ENCODE measurements at regions not wholly inside any gene's neighbourhood (a gene's known extent, or its start where the extent isn't known, plus 50 kb on each side); places are given as distances from the start of the nearest gene placed in this dataset.
"Not testable (repeated sequence)": the region's sequence is repeated elsewhere in the genome, so short reads cannot be mapped to it uniquely, and the experiment has no call there.

DNA sequence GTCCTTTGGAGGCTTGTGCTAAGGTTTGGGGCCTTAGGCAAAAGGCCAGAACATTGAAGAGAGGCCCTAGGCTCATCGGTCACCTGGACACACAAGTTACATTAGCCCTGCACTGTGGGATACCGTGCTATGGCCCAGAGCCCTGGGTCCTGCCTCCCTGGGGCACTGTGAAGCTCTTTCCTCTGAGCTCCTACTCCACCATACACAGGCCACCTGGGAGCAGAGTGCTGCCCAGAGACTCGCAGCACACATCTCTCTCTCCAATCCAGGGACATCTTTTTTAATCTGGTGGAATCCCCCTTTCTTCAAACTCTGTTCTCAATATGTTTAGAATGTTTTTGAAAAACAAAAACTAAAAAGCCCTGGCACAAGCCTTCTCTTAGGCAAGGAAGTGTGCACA is 314.2 kb upstream of the RGS6 start:
- DNase-seq: no peak

DNA sequence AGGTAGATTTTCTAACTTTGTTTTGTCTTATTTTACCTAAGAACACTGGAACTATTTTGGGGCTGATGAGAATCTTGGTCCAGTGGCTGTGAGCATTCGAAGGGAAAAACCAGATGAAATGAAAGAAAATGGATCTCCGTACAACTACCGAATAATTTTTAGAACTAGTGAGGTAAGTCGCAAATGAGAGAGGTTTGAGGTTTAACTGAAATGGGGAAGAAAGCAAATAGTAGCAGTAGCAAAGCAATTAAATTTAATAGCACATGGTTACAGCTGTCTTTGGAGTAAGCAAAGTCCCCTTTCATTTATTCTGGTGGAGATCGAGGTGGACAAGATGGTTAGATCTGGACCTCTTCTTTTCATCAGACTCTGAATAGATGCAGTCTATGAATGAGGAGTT is 313.5 kb upstream of the RGS6 start:
- DNase-seq: no peak

DNA sequence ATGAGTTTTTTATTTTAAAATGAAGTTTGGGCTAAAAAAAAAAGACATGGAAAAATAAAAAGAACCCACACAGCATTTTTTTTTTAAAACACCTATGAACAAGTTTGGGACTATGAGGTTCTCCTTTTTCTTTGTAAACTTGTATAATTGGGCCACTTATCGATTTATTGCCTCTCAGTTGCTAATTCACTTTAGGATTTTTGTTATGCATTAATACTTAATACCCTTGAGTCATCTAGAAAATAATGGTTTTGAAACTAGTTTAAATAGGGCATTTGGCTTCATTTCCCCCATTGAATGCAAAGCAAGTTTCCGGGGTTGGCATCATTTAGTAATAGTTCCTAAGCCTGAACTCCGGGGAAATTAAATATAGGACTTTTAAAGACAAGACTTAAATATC is 312.8 kb upstream of the RGS6 start:
- no peak for DNase-seq

DNA sequence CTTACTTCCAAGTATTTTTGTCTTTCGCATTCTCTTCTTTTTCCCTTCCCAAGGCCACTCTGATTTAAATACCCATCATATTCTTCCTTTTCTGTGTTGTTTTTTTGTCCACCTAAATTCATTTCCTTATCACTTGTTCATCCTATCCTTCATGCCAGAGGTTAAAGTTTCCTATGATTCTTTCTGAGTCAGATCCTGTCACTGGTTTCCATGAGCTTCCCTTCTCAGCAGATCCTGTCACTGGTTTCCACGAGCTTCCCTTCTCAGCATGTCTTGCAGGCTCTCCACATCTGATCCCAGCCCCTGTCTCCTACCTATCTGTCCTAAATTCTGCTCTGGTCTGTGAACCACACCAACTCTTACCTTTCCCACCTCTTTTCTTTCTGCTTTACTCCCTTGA is 311.8 kb upstream of the RGS6 start:
- no peak for DNase-seq

DNA sequence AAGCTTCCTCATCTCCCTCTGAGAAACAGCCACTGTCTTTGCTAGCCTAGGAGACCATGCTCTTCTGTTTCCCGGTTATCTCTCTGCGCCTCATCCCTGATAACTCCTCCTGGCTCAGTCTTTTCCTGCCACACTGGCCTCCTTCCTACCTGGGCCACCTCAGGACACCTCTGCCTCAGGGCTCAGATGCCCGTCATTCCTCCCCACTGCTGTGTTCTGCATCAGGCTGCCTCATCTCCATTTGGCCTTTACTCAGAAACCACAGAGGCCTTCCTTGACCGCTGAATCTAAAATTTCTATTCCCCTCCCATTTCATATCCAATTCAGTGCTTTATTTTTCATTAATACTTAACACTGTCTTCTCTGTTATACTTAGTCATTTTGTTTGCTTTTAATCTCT is 311.0 kb upstream of the RGS6 start:
- no peak for DNase-seq

DNA sequence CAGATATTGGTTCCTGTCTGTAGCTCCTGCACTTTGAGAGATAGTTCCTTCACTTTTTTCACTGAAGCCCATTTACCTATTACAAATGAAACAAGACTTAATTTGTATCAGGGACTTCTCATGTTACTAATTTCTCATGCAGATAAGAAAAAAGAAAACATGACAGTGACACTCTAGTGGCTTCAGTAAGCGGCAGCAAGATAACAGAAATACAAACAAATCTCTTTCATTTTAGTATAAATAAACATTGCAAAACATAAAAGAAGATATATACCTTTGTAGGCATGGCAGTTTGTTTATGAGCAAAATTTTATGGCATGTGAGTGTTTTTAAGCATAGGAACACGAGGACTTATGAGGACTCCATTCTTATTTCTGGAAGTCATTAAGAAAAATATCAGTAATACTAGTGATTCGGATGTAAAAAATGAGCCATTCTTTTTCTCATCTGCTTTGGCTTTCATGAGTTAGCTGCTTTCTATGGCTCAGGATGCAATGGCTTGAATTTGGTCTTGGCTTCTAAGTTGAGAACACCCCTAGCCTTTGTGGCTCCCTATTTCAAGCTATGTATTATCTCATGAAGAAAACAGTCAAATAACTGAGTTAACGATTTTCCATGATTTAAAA is 310.1 kb upstream of the RGS6 start:
- DNase-seq: no peak

DNA sequence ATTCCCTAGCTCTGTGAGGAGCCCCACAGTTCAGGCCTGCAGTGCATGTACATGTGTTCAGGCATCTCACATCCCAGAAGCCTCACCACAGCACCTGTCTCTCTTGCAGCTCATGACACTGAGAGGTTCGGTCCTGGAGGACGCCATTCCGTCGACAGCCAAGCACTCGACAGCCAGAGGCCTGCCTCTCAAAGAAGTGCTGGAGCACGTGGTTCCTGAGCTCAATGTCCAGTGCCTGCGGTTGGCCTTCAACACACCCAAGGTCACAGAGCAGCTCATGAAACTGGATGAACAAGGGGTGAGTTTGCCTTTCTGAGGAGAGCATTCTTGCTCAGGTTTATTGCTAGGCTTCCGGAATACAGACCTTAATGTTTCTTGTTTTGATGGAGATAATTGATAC is 308.3 kb upstream of the RGS6 start:
- DNase-seq: no peak

DNA sequence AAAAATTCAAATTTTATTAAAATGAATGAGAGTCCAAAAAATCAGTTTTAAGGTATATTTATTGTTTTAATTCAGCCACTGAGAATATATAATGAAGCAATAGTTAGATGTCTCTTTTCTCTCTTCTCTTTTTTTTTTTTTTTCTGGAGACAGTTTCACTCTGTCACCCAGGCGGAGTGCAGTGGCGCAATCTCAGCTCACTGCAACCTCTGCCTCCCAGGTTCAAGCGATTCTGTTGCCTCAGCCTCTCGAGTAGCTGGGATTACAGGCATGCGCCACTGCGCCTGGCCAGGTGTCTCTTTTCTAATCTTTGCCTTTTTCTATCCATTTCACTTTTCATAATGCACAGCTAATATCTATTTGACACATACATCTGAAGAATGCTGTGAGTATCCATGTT is 307.1 kb upstream of the RGS6 start:
- no peak for DNase-seq

DNA sequence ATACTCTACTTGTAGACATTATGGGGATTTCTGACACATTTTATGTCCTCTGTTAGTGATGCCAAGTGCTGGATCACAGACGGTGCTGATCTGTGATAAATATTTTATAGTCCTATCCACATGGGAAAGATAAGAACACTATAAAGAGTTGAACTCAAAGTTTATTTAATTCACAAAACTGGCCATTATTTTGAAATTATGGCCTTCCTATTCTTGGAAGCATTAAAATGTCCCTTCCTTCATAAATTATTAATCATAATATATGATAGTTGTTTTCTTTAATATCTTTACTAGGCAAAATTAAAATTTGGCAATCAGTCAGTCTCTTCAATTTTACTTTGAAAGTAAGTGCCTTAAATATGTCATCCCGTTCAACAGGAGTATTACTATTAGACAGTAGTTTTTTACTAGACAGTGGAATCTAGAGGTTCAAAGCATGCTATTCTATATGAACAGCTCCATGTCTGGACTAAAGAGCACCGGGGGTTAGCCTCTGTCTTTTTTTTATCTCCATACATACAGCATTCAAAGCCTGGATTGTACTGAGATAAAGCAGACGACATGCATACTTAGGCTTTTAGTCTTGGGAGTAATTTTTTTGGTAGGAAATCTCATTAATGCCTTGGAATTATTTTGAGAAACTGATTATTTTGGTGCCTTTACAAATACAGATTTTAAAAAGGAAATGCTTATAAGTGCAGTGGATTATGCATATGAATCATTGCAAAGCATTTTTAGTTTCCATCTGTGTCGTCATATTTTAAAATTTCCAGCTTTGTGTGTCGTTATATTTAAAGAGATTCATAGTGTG is 306.1 kb upstream of the RGS6 start:
- no peak for DNase-seq

DNA sequence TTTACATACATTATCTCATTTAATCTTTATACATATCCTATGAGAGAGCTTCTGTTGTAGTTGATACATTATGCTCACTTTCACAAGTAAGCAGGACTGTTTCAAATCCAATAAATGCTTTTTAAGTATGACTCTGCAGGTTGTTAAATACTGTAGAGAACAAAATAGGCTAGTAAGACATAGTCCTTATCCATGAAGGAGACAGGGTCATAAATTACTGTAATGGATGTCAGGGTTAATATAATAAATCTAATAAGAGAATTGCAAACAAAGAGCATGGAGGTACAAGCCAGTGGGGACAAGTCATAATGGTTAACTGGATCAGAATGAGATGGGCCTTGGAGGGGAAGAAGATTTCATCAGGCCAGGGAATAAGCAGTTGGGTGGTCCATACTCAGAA is 303.8 kb upstream of the RGS6 start:
- DNase-seq: no peak

DNA sequence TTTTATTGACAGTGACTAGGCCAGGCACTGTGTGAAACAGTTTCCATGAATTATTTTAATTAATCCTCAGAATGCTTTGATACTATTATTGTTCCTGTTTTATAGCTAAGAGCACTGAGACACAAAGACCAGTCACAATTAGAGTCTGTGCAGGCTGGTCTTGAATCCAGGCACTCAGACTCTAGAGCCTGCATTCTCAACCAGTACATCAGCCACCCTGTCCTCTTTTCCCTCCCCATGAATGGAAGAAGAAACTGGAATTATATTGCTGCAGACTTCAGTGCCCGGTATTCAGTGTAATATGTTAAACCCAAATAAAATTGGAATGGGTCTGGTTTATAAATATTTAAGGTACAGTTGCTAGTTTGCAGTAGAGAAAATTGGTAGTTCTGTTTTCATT is 303.0 kb upstream of the RGS6 start:
- DNase-seq: no peak

DNA sequence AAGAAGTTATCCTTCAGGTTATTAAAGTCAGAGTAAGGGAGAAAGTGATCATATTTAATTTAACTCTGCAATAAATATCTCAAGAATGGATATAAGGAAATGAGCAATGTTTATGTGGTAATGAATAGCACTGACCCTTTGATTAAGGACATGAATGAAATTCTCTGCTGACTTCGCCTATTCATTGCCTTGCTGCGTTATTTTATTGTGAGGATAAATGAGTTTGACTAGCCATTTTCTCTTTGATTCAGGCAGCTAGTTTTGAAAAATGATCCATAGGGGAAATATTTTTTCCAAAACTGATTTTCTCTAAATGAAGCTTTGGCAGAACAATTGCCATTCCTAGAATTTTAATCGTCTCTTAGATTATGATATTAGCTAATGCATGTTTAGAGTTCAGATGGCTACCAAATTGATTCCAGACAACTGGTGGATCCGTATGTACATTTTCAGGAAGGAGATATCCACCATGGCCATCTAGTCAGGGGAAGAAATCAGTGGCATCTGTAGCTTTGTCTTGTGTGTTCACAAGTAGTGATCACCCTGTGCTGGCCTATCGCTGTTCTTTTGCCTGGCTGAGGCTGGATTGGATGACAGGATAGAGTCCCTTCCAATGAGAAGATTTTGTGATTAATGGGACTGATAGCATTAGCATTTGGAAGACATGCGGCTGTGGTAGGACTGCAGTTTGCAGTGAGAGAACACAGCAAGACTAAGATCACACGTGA is 302.3 kb upstream of the RGS6 start:
- no peak for DNase-seq

DNA sequence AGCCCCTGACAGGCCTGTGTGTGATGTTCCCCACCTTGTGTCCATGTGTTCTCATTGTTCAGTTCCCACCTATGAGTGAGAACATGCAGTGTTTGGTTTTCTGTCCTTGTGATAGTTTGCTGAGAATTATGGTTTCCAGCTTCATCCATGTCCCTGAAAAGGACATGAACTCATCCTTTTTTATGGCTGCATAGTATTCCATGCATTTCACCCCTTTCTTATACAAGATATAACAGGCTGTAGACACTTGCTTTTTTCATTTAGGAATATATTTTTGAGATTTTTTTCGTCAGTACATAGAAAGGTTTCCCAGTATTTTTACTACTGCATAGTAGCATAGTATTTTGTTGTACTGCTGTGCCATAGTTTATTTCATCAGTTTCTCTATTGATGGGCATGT is 301.2 kb upstream of the RGS6 start:
- DNase-seq: not testable (repeated sequence)

DNA sequence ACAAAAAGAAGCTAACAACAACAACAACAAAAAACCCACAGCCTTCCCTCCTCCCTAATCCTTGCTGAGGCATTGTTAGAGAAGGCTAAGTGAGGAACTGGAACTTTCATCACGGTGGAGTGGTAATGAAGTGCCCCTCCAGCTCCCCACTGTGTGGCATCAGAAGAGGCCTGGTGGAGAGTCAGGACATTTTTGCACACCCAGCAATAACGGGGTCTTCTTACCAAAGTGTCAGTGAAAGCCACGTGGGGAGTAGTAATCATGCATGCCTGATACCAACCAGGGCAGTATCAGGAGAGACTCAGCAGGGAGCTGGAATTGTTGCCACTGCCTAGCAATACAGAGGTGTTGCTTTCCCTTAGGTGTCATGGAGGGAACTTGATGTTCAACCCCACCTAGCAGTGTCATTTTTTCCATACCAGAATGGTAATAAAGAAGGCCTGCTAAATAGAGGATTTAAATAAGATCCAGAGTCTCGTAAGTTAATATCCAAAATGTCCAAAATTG is 299.7 kb upstream of the RGS6 start:
- no peak for DNase-seq

DNA sequence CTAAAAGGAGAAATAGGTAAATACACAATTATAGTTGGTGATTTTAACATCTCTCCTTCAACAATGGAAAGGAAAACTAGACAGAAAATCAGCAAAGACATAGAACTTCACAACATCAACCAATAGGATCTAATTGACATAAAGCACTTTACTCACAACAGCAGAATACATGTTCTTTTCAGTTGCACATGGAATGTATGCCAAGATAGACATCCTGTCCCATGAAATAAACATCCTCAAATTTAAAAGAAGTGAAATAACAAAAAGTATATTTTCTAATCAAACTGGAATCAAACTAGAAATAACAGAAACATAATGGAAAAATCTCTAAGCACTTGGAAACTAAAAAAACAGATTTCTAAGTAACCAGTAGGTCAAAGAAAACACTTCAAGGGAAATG is 296.2 kb upstream of the RGS6 start:
- no peak for DNase-seq

DNA sequence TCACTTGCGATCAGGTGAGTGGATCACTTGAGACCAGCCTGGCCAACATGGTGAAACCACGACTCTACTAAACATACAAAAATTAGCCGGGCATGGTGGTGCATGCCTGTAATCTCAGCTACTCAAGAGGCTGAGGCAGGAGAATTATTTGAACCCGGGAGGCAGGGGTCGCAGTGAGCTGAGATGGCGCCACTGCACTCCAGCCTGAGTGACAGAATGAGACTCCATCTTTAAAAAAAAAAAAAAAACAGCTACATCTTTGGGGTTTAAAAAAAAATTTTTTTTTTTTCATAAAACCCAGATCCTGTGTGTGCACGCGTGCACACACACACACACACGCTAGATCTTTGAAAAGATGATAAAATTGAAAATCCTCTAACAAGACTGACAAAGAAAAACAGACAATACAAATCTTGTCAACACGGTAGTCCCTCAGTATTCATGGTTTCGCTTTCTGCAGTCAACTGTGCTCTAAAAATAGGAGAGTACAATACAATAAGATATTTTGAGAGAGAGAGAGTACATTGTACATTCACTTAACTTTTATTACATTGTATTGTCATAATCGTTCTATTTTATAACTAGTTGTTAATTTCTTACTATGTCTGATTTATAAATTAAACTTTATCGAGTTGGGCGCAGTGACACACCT is 295.3 kb upstream of the RGS6 start:
- no peak for DNase-seq

DNA sequence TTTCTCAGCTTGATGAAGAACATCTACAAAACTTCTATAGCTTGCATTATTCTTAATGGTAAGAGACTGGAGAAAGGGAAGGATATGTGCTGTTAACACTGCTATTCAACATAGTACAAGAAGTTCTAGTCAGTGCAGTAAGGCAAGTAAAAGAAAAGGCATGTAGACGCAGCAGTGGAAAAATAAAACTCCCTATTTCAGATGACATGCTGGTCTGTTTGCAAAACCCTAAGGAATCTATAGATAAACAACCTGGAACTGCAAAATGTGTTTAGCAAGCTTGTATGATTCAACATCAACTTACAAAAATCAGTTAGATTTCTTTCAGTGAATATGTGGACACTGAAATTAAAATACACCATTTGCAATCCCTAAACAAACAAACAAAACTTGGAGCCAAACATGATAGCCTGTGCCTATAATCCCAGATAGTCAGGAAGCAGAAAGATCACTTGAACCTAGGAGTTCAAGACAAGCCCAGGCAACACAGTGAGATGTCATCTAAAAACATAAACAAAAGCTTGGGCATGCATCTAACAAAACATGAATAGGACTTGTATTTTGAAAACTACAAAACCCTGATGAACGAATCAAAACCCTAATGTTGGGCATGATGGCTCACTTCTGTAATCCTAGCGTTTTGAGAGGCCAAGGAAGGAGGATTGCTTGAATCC is 293.6 kb upstream of the RGS6 start:
- DNase-seq: no peak

DNA sequence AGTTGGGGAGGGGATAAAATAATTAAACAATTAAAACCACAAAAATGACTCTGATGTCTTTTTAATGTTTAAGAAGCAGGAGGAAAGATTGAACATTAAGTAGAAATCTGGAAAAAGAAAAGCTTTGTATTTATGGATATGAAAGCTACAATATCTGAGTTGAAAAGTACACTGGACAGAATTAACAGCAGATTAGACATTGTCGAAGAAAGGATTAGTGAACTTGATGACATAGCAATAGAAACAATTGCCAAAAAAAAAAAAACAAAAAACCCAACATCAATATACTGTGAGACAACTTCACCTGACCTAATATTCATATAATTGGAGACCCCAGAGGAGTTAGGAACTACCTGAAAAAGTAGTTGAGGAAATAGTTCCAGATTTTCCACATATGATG is 289.5 kb upstream of the RGS6 start:
- DNase-seq: no peak

DNA sequence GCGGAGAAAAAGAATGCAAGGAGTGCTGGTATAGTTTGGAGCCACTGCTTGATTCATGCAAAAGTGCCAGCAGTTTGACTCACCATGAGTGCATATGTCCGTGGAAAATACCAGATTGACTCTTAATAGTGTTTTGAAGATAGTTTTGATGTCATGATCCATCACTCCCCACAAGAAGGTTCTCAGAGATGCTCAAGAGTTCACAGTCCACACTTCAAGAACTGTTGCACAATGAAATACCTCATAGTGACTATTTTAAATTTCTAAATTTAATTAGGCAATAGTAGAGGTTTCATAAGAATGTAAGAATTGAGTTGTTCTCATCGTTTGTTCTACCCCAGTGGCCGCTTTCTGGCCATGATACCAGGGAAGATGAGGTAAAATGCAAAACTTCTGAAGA is 286.6 kb upstream of the RGS6 start:
- no peak for DNase-seq

DNA sequence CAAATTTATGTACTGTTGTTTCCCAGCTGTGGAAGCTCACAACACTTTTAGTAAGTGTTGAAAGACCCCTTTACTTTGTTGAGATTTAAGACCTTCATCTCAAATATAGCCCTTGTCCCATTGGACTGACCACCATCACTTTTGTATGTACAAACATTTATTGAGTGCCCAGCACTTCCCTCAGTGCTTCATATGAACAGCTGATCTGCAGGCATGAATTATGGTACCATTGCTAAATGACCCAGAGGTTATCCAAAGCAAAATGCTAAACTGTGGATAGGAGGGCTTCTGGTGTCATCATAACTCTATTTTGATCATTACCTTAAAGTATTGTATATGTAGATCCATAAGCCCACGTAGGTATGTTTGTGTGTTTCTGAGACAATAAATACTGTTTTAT is 285.7 kb upstream of the RGS6 start:
- no peak for DNase-seq

DNA sequence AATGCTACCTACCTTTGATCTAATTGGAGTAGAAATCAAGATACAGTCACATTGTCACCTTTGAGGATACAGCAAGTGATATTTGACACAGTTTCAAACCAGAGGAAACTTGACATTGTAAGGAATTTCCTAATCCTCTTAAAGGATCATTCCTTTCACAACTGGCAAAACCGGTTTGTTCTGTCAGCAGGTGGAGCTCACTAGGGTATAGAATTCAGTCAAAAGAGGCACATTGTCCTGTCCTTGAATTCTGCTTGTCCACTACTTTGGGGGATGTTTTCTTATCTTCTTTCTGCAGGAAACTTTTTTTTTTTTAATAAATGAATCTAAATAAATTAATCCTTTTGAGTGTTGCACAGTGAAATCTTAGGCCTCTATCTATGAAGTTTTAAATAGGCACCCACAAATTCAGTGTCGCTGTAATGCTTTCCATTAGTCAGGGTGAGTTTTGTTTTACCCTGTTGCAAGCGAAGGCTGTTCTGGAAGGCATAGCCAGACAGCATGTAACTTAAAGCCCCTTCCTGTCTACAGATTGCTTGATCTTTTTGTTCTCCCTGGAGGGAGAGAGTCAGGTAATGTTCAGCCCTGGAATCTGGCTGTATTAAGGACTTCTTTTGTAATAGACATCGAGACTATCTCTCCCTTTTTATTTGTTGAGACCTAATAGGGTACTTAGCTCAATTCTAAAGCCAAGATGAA is 285.0 kb upstream of the RGS6 start:
- peak; percentile 29 for DNase-seq

DNA sequence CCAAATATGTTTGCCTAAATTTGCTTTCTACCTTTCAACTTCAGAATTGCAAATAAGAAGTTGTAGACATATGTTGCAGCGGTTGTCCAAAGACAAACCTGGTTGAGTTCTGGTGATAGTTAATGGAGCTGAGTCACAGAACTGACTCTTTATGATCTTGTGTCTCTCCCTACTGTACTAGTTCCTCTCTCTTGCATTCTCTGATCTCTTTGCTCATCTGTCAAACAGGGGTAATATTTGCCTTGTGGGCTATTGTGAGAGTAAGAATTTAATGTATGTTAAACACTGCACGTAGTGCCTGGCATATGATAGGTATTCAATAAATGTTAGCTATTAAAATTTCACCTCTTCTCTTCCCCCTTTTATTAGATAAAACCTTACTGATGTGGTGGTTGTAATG is 283.5 kb upstream of the RGS6 start:
- no peak for DNase-seq

All from NCI-H774 (cell line).